Amniotic stem cell (primary cell): ENCODE measurements at regions not wholly inside any gene's neighbourhood (a gene's known extent, or its start where the extent isn't known, plus 50 kb on each side); places are given as distances from the start of the nearest gene placed in this dataset.

ENCODE experiments used
- DNase-seq: peaks from one replicate; lab custom pipeline; 2025; lab: John Stamatoyannopoulos, UW

DNA sequence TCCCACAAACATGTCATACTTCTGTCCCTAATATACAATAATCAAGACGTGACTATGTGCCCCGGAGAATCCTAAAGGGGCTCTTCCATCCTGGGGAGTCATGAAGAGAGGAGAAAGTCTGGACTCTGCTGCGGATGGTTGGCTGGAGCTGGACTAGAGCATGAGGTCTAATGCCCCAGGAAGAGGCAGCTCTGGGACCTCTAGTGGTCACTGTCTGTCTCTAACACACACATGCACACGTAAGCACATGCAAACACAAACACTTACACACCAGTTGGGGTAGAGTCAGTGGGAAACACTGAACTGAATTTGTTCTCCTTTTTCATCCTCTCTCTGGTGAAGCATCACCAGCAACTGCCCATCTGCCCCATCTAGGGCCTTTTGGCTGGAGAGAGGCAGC is 271.6 kb downstream of the TDRD15 start:
- DNase-seq, result no peak

DNA sequence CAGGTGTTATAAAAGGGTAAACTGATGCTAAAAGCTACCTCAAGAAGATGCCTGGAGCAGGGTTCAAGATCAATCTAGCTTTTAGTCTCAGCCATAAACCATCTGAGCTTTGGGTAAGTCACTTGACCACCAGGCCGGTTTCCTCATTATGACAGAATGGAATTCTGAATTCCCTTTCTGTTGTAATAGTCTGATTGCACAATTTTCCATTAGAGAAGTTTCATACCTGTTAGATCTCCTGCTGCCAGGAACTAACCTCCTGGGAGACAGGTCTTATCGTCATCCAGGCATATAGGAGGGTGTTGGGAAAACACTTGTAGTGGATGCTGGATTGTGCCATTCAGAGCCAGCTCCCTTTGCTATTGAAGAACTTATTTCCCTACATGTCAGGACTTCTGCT is 272.5 kb downstream of the TDRD15 start:
- no peak for DNase-seq

DNA sequence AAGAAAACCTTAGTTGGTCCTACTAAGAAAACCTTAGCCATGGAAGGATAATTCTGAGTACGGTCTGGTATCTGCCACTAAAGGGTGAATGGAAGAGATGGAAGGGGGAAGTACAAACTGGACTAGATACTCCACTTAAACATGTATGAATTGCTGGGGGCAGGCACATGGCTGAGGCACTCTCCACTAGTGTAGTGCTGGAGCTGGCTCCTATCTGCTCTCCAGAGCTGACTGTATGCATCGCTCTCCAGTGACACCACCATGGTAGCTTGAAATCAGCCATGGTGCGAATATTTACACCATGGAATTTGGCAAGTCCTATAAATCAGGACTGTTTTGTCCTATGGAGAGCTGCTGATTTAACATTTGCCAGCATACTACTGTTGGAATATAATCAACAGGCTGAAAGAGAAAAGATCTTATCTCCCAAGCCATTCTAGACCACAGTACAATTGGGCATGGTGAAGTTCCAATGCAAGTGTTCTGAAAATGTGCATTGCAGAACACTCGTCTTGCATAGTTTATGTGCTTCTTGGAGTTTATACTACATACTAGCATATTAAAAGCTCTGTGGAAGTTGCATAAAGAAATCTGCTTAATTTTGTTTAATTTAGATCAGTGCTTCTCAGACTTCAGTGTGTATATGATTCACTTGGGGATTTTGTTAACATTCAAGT is 277.4 kb downstream of the TDRD15 start:
- no peak for DNase-seq

DNA sequence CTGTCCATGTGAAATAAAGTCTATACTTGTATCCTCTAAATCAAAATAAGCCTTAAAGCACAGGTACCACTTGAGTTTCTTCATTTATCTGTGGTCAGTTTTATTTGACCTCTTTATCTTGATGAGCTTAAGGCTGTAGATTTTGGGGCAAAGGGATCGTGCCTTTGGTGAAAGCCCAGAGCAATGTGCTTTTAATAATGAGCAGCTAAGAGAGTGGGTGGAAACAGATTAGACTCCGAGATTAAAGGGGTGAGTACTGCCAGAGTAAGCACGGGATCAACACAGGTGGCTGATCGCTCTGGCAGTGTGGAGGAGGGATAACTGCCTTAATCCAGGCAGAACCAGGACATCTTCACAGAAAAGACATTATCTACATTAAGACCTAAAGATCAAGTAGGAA is 280.4 kb downstream of the TDRD15 start:
- no peak for DNase-seq

DNA sequence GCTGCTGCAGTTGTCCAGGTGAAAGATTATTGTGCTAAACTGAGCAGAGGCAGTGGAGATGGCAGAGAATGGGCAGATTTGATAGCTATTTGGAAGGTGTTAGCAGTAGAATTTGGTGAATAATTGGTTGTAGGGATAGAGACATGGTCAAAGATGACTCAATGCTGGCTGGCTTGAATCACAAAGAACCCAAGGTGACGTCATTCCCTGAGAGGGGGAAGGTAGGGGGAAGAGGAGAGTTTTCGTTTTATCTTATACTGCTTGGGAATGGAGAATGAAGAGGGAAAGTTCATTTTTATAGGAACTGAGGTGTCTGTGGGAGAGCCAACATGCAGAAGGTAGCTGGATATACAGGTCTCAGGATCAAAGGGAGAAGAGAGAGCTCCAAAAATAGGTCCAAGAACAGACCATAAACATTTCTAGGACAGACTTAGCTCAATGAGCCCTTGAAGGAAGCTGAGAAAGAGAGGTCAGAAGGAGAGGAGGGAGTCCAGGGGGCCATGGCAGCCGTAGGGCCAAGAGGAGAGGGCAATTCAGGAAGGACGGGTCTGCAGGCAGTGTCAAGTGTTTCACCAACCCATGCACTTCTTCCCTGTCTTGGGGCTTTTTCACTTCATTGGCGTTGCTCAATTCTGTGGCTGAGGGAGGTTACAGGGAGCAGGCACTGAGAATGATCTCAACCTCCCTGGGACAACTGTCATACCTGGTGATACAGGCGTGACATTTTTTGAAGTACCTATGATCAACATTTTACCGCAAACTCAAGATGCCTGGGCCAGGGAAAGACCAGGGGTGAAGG is 281.3 kb downstream of the TDRD15 start:
- no peak for DNase-seq

DNA sequence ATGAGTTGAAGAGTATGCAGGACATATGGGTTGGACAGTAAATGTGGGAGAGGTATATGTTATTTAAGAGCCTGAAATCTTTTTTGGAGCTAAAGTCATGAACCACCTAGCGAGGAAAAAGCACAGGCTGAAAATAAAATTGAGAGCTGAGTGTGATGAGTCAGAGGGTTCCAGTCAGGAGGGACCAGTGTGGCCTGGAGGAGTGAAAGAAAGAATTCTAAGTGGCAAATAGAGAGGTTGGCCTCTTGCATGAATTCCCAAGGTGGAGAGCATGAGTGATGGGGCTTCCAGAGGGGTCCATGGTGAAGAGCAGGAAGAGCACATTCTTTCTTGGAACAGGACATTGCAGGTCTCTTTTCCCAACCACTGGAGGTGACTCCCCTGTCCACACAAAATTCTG is 282.6 kb downstream of the TDRD15 start:
- DNase-seq, result no peak

DNA sequence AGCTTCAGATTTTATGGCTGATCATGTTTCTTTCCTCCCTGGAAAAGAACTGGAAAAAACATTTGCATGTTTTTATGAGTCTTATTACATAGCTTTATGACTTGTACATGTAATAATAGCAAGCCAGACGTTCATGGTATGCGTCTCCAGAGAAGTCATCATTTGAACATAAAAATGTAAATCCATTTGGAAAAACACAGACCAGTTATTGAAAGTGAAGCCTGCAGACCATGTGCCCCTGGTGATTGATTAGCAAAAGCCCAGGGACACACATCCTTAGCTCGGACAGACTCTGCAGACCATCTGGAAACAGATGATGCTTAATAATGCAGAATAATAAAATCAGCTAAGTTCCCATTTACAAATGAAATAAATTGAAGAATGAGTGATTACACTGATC is 283.1 kb downstream of the TDRD15 start:
- no peak for DNase-seq

DNA sequence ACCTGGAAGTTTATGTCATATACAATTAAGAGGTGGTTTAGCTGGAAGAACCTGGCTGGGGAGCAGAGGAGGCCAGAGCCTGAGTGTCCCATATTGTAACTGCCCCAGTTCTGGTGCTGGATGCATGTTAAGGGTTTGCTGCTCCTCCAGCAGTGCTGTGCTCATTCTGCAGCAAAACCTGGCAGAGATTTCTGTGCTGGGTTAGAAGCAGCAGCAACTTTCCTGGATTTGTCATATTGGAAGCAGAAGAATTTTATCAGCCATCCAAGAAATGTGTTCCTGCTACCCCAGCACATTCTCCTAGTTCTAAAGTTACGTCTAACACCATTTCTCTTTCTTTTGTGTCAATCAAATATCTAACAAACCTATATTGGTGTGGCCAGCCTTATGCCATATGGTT is 284.1 kb downstream of the TDRD15 start:
- DNase-seq, result no peak

DNA sequence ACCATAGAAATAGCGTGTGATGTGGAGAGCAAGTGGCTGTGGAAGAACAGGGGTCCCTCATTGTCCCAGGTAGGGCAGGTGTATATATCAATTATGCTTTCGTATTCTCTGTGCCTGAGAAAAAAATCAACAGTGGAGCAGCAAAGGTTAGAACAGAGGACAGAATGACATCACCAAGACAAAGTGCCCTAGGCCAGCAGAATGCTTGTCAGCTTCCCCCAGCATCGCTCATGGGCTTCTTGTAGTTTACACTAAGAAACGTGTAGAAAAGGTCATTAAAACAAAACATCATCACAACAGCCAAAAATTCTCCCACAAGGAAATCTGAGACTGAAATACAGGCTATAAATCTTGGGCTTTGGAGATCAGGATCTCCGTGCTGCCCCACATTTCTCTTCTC is 288.0 kb downstream of the TDRD15 start:
- no peak for DNase-seq

DNA sequence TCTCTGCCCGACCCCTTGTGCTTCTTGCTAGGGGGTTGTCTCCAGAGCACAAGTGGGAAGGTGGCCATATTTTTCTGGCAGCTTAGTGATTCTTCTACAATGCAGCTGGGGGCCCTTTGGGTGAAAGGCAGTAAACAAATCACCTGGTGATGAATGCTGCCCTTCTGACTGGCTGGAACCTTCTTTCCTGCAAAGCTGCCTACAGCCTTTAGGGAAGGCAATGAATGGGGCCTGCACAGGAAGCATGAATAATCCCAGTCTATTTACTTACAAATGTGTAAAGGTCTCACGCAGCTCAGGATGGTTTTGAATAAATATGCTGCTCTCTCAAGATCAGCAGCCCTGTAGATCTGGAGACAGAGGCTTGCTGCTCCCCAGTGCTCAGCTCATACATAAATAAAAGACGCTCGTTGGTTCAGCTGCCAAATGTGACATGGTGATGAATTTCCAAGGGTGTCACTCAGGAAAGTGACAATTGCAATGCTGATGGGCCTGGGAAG is 289.2 kb downstream of the TDRD15 start:
- DNase-seq, result no peak

DNA sequence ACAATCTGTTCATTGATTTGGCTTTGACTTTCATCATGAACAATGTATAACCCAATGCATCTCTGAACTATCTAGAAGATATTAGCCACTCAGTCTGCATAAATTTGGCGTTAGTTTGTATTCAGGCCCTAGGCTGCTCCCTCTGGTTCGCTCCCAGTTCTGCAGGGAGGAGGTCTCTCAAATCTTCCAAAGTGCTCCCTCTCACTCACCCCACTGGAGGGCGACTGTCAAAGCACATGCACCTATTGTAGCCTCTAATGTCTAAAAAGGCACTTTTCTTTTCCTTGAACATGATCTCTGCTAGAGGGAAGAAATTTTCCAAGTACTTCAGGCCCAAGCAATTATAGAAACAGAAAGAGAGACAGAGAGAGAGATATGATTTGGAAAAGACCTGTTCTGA is 291.5 kb downstream of the TDRD15 start:
- no peak for DNase-seq

DNA sequence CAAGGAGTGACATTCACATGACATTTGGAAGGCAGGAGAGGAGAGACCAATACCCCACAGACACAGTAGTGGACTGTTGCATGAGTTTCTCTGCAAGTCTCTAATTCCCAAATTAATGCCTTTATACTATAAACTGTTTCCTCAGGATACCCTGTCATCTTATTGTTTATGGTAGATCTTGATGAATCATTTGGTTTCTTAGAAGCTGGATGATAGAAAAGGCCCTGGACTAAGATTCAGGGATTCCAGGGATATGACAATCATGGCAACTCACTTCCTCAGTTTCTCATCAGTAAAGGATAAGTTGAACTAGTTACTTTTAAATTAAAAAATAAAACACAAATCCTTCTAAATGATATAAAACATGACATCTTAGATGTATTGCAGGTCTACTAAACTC is 292.5 kb downstream of the TDRD15 start:
- DNase-seq, result no peak

DNA sequence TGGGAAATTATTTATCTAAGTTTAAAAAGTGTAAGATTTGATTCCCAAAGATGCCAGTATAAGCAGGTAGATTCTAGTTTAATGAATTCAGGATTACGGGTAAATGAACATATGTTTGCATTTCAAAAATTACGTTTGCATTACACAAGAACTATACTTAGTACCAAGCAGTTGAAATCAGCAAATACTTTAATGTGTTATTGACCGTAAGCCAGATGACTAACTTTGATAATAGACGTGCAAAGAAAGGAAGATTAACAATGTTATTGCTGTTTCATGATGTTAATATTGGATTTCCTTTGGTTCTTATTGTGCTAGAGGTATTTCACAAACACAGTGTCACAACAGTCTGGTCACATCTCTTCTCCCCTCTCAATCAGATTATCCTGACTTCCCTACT is 294.7 kb downstream of the TDRD15 start:
- DNase-seq, result no peak

DNA sequence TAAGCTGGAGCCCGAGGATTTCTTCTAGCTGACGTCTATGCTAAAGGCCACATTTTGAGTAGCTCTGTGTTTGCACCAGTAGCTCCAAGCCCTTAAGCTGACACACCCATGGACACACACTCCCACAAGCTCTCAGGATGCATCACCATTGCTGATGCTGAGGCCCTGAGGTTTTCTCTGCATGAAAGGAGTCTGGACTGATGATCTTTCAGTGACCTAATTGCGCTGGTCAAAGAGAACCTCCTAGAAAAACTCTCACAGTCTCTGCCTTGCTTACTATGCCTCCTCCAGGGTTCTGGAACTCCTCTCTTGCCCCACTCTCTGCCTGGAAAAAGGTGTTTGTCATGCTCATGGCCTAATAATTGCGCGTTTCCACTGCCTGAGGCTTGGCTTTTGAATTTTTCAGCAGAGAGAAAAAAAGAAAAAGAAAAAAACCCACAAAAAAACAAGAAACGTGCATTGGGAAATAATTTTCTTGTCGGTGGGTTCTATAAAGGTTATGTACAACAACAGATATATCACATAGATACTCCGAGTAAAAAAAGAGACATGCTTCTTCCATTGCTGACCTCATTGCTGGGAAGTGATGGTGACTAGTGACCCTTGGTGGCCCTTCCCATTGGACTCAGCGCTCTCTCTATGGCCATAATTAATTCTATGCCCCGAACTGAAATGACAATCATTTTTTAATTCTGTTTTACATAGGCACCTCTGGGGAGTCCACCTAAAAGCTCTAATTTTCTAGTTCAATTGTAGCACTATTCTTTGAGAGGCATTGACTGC is 297.0 kb downstream of the TDRD15 start:
- no peak for DNase-seq

DNA sequence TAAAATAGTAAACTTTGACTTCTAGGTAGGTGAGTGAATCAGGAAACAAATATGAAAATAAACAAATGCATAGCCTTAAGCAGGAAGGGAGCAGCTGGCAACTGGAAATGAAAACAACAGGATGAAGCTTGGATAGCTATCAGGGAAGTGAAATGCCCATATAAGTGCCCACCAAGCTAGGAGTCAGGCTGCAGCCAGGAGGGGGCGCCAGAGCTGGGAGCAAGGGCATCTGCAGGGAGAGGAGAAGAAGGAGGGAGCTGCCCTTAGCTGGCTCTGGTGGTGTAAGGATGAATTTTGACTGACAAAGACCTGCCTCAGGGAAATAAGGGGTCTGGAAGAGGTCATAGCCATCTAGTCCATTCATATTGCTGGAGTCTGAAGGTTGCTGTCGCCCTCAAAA is 298.3 kb downstream of the TDRD15 start:
- DNase-seq, result no peak

DNA sequence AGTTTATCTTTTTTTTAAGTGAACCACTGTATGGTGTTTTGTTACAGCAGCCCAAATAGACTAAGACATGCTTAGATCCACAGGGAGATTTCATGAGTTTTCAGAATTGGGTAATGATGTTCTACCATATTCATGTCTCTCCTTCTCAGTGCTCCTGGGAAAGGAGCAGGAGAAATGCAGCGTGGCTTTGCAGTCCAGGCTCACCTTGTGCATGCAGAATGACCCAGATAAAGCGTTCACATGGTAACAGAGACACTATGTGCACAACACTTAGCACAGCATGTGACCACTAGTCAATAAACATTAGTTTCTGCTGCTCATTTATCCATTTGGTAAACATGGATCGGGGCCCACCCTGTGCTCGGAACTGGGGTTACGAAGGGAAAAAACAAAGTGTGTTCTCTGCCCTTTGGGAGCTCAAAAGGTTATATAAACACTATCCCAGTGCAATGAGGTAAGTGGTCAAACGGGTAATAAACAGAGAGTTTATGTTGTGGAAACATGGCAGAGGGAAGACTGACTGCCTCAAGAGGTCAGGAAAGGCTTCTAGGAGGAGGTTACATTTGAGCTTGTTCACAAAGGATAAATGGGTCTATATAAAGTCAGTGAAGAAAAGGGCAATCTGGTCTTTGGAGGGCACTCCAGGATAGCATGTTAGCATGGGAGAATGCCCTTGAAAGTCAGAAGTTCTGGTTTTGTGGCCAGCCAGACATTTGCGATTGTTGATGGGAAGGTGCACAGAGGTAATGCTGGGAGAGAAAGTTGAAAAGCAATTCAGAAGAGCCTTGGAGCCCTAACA is 299.2 kb downstream of the TDRD15 start:
- no peak for DNase-seq

DNA sequence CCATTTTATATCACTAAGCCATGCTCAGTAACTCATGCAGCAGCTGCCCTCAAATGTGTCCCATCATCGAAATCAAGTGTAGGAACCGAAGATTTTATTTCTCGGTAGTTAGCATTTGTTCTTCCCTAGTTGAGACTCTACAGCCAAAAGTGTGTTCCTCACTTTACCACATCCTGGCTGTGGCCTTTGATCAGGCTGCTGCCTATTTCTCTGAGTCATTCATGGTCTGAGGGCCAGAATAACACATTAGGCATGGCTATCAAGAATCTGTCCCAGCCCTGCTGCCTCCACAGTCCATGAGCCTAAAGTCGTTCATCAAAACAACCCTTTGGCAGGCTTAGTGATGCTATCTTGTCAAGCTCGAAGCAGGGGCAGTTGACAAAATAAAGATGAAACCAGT is 300.1 kb downstream of the TDRD15 start:
- no peak for DNase-seq

DNA sequence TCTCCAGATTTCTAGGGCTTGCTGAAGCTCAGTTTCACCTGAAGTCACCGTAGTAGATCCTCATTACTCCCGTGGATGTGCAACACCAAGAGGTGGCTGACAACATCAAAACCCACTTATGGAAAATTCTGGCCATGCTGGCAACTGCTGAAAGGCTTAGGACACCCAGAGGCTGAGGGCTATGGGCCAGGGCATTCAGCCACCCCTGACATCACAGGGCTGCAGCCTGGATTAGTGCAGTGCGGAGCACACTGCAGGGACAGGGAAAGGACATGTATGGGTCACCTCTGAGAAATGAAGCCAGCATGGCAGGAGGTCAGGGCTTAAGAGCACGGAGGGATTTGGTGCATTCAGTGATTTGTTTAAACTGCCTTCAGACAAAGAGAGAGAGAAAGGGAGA is 300.6 kb downstream of the TDRD15 start:
- no peak for DNase-seq

DNA sequence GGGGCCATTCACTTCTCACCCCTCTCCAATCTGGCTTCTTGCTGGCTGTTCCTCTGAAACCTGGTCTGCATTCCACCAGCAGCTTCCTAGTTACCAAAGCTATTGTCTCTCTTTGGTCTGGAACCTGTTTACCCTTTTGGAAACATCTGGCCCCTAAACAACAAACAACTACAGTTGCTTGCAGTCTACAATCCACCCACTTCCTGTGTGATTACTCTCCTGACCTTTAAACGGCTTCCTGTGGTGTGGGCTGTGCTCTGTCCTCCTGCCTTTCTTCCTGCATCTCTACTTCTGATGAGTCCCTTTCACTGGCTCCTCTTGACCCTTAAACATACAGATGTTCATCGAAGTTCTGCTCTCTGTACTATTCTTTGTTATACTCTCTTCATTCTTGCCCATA is 303.8 kb downstream of the TDRD15 start:
- DNase-seq, result no peak

DNA sequence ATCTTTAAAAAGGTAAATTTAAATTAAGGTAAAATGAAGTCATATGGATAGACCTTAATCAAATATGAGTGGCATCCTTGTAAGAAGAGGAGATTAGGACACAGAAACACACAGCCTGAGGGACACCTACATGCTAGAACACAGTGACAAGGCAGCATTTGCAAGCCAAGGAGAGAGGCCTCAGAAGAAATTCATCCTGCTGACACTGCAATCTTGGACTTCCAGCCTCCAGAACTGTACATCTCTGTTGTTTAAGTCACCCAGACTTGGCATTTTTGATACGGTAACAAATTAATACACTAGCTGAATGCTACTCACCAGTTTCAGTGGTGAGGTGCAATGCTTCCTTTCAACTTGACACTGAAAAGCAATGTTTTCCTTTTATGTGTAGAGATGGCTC is 305.0 kb downstream of the TDRD15 start:
- no peak for DNase-seq

DNA sequence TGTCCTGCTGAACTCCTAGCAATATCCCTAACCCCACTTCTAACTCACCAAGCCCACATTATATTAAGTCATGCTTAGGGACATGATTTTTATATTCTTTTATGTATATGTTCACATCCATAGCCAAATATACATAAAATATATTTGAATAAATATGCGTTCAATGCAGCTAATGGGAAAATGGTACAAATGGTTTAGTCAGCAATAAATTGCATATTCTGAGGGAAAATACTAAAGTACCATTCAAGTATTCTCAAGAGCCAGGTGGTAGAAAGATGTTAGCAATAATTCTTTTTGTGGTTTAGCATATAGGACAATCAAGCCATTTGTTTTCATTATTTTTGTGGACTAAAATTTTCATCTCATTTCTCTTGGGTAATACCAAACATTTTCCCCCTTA is 306.0 kb downstream of the TDRD15 start:
- DNase-seq, result no peak

DNA sequence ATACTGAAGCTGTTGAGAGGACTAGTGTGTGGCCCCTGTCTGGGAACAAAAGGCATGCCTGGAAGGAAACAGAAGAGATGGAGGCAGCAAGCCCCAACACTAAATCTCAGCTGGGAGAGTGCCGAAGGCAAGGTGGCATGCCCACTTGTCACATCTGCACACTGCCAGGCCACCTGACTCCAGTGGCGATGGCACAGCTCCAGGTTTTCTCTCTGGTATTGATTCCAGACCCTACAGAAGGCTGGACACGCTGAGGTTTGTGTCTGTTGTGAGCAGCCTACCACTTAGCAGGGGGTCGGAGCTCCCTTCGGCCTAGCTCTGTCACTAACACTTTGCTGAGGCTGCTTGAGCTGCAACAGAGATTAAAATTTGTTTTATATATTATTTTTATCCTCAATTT is 307.3 kb downstream of the TDRD15 start:
- no peak for DNase-seq
